Stimulated activated naive CD4-positive, alpha-beta T cell (primary cell): ENCODE measurements at regions not wholly inside any gene's neighbourhood (a gene's known extent, or its start where the extent isn't known, plus 50 kb on each side); places are given as distances from the start of the nearest gene placed in this dataset.

Source experiments
- DNase-seq, 6 experiments: peaks; one replicate each; lab custom pipeline; 2025; lab: John Stamatoyannopoulos, UW

- peak in 2 of 6 experiments; percentile 12 to 22 for DNase-seq
Measured at GRCh38 chr6:142561511-142562265, 259.9 kb downstream of the ADGRG6 start.

- DNase-seq = no peak
Measured at GRCh38 chr6:142562865-142563264, 261.1 kb downstream of the ADGRG6 start.

GRCh38 chr6:142566628-142567396, 265.0 kb downstream of the ADGRG6 start:
- peak; percentile 5 to 73 (median 30) for DNase-seq

GRCh38 chr6:142567461-142567860, 265.7 kb downstream of the ADGRG6 start:
- no peak for DNase-seq

GRCh38 chr6:142568857-142569597, 267.2 kb downstream of the ADGRG6 start:
- peak in 1 of 6 experiments; percentile 30 for DNase-seq

- peak in 3 of 6 experiments; percentile 43 to 60 (median 52) for DNase-seq
Measured at GRCh38 chr6:142569676-142570075, 267.9 kb downstream of the ADGRG6 start.

- DNase-seq = no peak
Measured at GRCh38 chr6:142570221-142570671, 268.4 kb downstream of the ADGRG6 start.

GRCh38 chr6:142592876-142593275, 291.1 kb downstream of the ADGRG6 start:
- no peak for DNase-seq

- DNase-seq = no peak
Measured at GRCh38 chr6:142597836-142598235, 296.0 kb downstream of the ADGRG6 start.

- no peak for DNase-seq
Measured at GRCh38 chr6:142601427-142601826, 299.6 kb downstream of the ADGRG6 start.

- DNase-seq = no peak
Measured at GRCh38 chr6:142602972-142603371, 301.2 kb downstream of the ADGRG6 start.

GRCh38 chr6:142605922-142606485, 304.2 kb downstream of the ADGRG6 start:
- no peak for DNase-seq

- no peak for DNase-seq
Measured at GRCh38 chr6:142612956-142613355, 311.1 kb downstream of the ADGRG6 start.

GRCh38 chr6:142613981-142614380, 312.2 kb downstream of the ADGRG6 start:
- no peak for DNase-seq

- DNase-seq = no peak
Measured at GRCh38 chr6:142617158-142617557, 315.4 kb downstream of the ADGRG6 start.

GRCh38 chr6:142621822-142622221, 320.0 kb downstream of the ADGRG6 start:
- no peak for DNase-seq

- no peak for DNase-seq
Measured at GRCh38 chr6:142624978-142625715, 319.8 kb downstream of the HIVEP2 start.

- DNase-seq = no peak
Measured at GRCh38 chr6:142627474-142627873, 317.5 kb downstream of the HIVEP2 start.

GRCh38 chr6:142631517-142632385, 313.2 kb downstream of the HIVEP2 start:
- no peak for DNase-seq

- no peak for DNase-seq
Measured at GRCh38 chr6:142633317-142633716, 311.7 kb downstream of the HIVEP2 start.
